ENCODE measurements at regions not wholly inside any gene's neighbourhood (a gene's known extent, or its start where the extent isn't known, plus 50 kb on each side); places are given as distances from the start of the nearest gene placed in this dataset.
A peak's percentile ranks its signal among the peaks of the same experiment; 100 is the strongest.

DNA sequence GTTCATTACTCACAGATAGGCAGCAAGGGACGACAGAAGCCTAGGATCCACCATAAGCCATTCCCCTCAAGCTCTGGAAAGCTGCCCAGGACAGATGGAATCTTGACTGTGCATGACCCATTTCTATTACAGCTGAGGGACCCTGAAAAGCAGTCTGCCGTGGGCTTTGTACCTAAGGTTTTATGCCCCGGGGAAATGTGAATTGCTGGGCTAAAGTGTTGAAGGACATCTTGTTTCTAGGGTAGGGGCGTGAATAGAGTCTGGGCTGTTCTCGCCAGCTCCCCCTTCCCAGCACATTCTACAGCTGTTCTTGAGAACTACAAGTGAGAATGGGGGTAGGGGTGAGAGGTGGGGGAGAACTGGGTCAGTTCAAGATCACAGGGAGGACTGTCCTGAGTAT, 53.6 kb upstream of the TMTC4 start:
- Mint-ChIP-seq H3K4me1 (ENCODE audit: low read depth) (peaks cover 2% of the 10 kb centered on the region), H3K27me3 (peaks cover 14% of the 10 kb centered on the region), H3K4me3 (no peak overlapping the region), H3K9me3 (peaks cover 5% of the 10 kb centered on the region), H3K36me3 (ENCODE audit: low read depth) (no peaks in the 10 kb centered on the region), H3K27ac (no peak overlapping the region)
- DNase-seq (no peak), ATAC-seq (no peak)
- intact Hi-C loops (cut with micrococcal nuclease), result loop anchor here (10.0 kb wide), 1 partner anchor 397 kb away; no protein-coding TSS in a partner anchor
- POLR2A ChIA-PET, result no interaction called here
- CTCF ChIA-PET, result interaction anchor here (1.0 kb wide), 1 partner anchor 21 kb away, joined by 3 read pairs; no protein-coding TSS in a partner anchor
- no peak for TF ChIP-seq CTCF (IDR thresholded peaks at IDR 0.05)

DNA sequence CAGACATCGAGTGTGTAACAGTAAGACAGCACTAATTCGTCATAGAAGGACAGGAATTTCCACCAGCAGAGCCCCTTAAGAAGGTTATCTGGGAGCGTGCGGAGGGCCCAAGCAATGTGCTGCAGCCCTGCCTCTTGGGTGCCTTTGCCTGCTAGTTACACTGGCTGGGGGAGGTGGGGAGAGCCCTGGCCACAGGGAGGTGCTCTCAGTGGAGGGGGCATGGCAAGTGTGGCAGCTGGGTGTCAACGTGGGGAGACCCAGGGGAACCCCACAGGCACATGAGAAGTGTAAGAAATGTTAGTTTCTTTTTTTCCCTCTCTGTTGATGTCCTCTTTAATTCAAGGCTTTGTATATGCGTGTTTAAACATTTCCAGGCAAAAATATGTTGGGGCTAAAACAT, 50.9 kb upstream of the TMTC4 start:
- no peak overlapping the region for H3K4me3 Mint-ChIP-seq
- peaks cover 5% of the 10 kb centered on the region for H3K9me3 Mint-ChIP-seq
- POLR2A ChIA-PET, result no interaction called here
- no peak overlapping the region for H3K27ac Mint-ChIP-seq
- intact Hi-C loops (cut with micrococcal nuclease), result loop anchor here (10.0 kb wide), 1 partner anchor 399 kb away; no protein-coding TSS in a partner anchor
- CTCF ChIA-PET, result interaction anchor here (1.9 kb wide), 1 partner anchor 402 kb away, joined by 6 read pairs; no protein-coding TSS in a partner anchor
- peaks cover 14% of the 10 kb centered on the region for H3K27me3 Mint-ChIP-seq
- ATAC-seq, result no peak
- peak; percentile 39 for DNase-seq
- TF ChIP-seq CTCF (IDR thresholded peaks at IDR 0.05), result no peak
- H3K4me1 Mint-ChIP-seq (ENCODE audit: low read depth), result peaks cover 2% of the 10 kb centered on the region
- no peaks in the 10 kb centered on the region for H3K36me3 Mint-ChIP-seq (ENCODE audit: low read depth)

- no peaks in the 10 kb centered on the region for H3K36me3 Mint-ChIP-seq (ENCODE audit: low read depth)
- ChIA-PET CTCF (interaction anchor here (1.9 kb wide), 1 partner anchor 403 kb away, joined by 6 read pairs; no protein-coding TSS in a partner anchor), POLR2A (no interaction called here)
- peaks cover 5% of the 10 kb centered on the region for H3K9me3 Mint-ChIP-seq
- no peak for TF ChIP-seq CTCF (IDR thresholded peaks at IDR 0.05)
- no peak overlapping the region for H3K4me3 Mint-ChIP-seq
- H3K27me3 Mint-ChIP-seq, result peaks cover 14% of the 10 kb centered on the region
- H3K4me1 Mint-ChIP-seq (ENCODE audit: low read depth), result peaks cover 2% of the 10 kb centered on the region
- ATAC-seq (no peak), DNase-seq (no peak)
- intact Hi-C loops (cut with micrococcal nuclease), result loop anchor here (10.0 kb wide), 1 partner anchor 400 kb away; no protein-coding TSS in a partner anchor
- no peak overlapping the region for H3K27ac Mint-ChIP-seq
Measured at GRCh38 chr13:100724568-100724967, 50.0 kb upstream of the TMTC4 start.

Data from activated CD8-positive, alpha-beta T cell treated with anti-CD3 and anti-CD28 coated beads for 36 hours (primary cell).